ENCODE measurements at regions not wholly inside any gene's neighbourhood (a gene's known extent, or its start where the extent isn't known, plus 50 kb on each side); places are given as distances from the start of the nearest gene placed in this dataset.
"Not testable (repeated sequence)": the region's sequence is repeated elsewhere in the genome, so short reads cannot be mapped to it uniquely, and the experiment has no call there.

GRCh38 chr5:122515210-122515609 is 203.2 kb downstream of the SNCAIP start:
- DNase-seq = not testable (repeated sequence)

- DNase-seq = no peak
Measured at GRCh38 chr5:122515709-122516431, 203.8 kb downstream of the SNCAIP start.

- DNase-seq = no peak
Measured at GRCh38 chr5:122516432-122516743, 204.4 kb downstream of the SNCAIP start.

- no peak for DNase-seq
Measured at GRCh38 chr5:122517091-122517490, 205.1 kb downstream of the SNCAIP start.

- no peak for DNase-seq
Measured at GRCh38 chr5:122523776-122524175, 211.7 kb downstream of the SNCAIP start.

GRCh38 chr5:122527547-122527946 is 215.5 kb downstream of the SNCAIP start:
- no peak for DNase-seq

GRCh38 chr5:122532035-122532434 is 220.0 kb downstream of the SNCAIP start:
- no peak for DNase-seq

- no peak for DNase-seq
Measured at GRCh38 chr5:122533825-122534224, 221.8 kb downstream of the SNCAIP start.

GRCh38 chr5:122534829-122535228 is 222.8 kb downstream of the SNCAIP start:
- no peak for DNase-seq

GRCh38 chr5:122541388-122541787 is 229.4 kb downstream of the SNCAIP start:
- DNase-seq = no peak

GRCh38 chr5:122545986-122546385 is 228.9 kb upstream of the SNX2 start:
- DNase-seq = no peak

- DNase-seq = no peak
Measured at GRCh38 chr5:122547219-122547618, 227.7 kb upstream of the SNX2 start.

GRCh38 chr5:122547669-122548068 is 227.2 kb upstream of the SNX2 start:
- DNase-seq = no peak

GRCh38 chr5:122559676-122560075 is 215.2 kb upstream of the SNX2 start:
- DNase-seq = no peak

- no peak for DNase-seq
Measured at GRCh38 chr5:122561209-122561608, 213.7 kb upstream of the SNX2 start.

GRCh38 chr5:122565331-122565730 is 209.5 kb upstream of the SNX2 start:
- no peak for DNase-seq

- no peak for DNase-seq
Measured at GRCh38 chr5:122576256-122577016, 198.4 kb upstream of the SNX2 start.

GRCh38 chr5:122581629-122582028 is 193.3 kb upstream of the SNX2 start:
- no peak for DNase-seq

GRCh38 chr5:122584411-122585300 is 190.2 kb upstream of the SNX2 start:
- no peak for DNase-seq

- DNase-seq = no peak
Measured at GRCh38 chr5:122585371-122585770, 189.5 kb upstream of the SNX2 start.

GRCh38 chr5:122586351-122586750 is 188.5 kb upstream of the SNX2 start:
- no peak for DNase-seq

GRCh38 chr5:122591828-122592227 is 183.1 kb upstream of the SNX2 start:
- no peak for DNase-seq

- no peak for DNase-seq
Measured at GRCh38 chr5:122599000-122599399, 175.9 kb upstream of the SNX2 start.

GRCh38 chr5:122600924-122601323 is 174.0 kb upstream of the SNX2 start:
- no peak for DNase-seq
